ENCODE measurements at regions not wholly inside any gene's neighbourhood (a gene's known extent, or its start where the extent isn't known, plus 50 kb on each side); places are given as distances from the start of the nearest gene placed in this dataset.

- no peak for TF ChIP-seq POLR2AphosphoS5 (IDR thresholded peaks at IDR 0.05; ENCODE audit: low read depth, low read length)
- no peak for TF ChIP-seq REST (IDR thresholded peaks at IDR 0.05; ENCODE audit: insufficient read depth in 1 of 2, low read depth in 2 of 2, low read length in 2 of 2)
- TF ChIP-seq TAF1 (IDR thresholded peaks at IDR 0.05; ENCODE audit: borderline replicate concordance, insufficient read depth, low read length): no peak
- no peak for TF ChIP-seq SIN3A (IDR thresholded peaks at IDR 0.05; ENCODE audit: borderline replicate concordance, insufficient read depth, low read length)
- no peak for TF ChIP-seq FOXP2 (optimal IDR thresholded peaks at IDR 0.05; ENCODE audit: borderline replicate concordance, extremely low read depth, extremely low read length, insufficient read depth)
These were observed 94.7 kb upstream of the ZNF322 start for GRCh38 chr6:26754212-26754611.
